ENCODE measurements at regions not wholly inside any gene's neighbourhood (a gene's known extent, or its start where the extent isn't known, plus 50 kb on each side); places are given as distances from the start of the nearest gene placed in this dataset.
A peak's percentile ranks its signal among the peaks of the same experiment; 100 is the strongest.

GRCh38 chr6:20024978-20025377 lies 187.3 kb downstream of the MBOAT1 start:
- DNase-seq (ENCODE audit: low read depth) = no peak

GRCh38 chr6:20025681-20026080 lies 186.6 kb downstream of the MBOAT1 start:
- DNase-seq (ENCODE audit: low read depth) = no peak

GRCh38 chr6:20028143-20028542 lies 184.1 kb downstream of the MBOAT1 start:
- DNase-seq (ENCODE audit: low read depth) = no peak

GRCh38 chr6:20028562-20028961 lies 183.7 kb downstream of the MBOAT1 start:
- no peak for DNase-seq (ENCODE audit: low read depth)

- DNase-seq (ENCODE audit: low read depth) = no peak
These were observed 182.3 kb downstream of the MBOAT1 start for GRCh38 chr6:20029979-20030378.

GRCh38 chr6:20031342-20031741 lies 180.9 kb downstream of the MBOAT1 start:
- DNase-seq (ENCODE audit: low read depth) = no peak

GRCh38 chr6:20033697-20034407 lies 178.4 kb downstream of the MBOAT1 start:
- no peak for DNase-seq (ENCODE audit: low read depth)

GRCh38 chr6:20034408-20034769 lies 177.9 kb downstream of the MBOAT1 start:
- no peak for DNase-seq (ENCODE audit: low read depth)

- no peak for DNase-seq (ENCODE audit: low read depth)
These were observed 176.1 kb downstream of the MBOAT1 start for GRCh38 chr6:20036141-20036677.

GRCh38 chr6:20038410-20039204 lies 173.7 kb downstream of the MBOAT1 start:
- peak; percentile 57 for DNase-seq (ENCODE audit: low read depth)

GRCh38 chr6:20044883-20045282 lies 167.4 kb downstream of the MBOAT1 start:
- DNase-seq (ENCODE audit: low read depth) = no peak

Data from renal cortical epithelial cell (primary cell).